Cerebellar cortex (tissue), 1 donor: ENCODE measurements at regions not wholly inside any gene's neighbourhood (a gene's known extent, or its start where the extent isn't known, plus 50 kb on each side); places are given as distances from the start of the nearest gene placed in this dataset.

Source experiments
- DNase-seq: peaks from one replicate; pipeline ENCODE4 v3.0.0-alpha.2; 2015; ENCODE audit warnings: low spot score

DNA sequence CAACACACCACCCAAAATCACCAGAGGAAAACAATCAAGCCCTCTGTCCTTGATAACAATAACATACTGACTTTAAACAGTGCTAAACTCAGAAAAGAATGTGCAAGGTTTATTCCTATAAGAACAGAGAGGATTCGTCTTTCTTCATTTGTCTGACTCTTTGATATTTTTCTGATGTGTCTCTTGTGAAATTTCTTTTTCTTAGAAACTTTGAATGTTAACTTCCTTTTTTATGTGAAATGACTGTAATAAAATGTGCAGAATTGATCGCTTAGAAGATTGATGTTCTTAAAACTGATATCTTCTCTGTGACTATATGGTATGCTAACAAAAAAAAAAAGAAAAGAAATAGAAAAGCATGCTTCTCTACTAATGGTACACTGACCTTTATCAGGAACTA is 947.4 kb upstream of the CITED2 start:
- no peak for DNase-seq

DNA sequence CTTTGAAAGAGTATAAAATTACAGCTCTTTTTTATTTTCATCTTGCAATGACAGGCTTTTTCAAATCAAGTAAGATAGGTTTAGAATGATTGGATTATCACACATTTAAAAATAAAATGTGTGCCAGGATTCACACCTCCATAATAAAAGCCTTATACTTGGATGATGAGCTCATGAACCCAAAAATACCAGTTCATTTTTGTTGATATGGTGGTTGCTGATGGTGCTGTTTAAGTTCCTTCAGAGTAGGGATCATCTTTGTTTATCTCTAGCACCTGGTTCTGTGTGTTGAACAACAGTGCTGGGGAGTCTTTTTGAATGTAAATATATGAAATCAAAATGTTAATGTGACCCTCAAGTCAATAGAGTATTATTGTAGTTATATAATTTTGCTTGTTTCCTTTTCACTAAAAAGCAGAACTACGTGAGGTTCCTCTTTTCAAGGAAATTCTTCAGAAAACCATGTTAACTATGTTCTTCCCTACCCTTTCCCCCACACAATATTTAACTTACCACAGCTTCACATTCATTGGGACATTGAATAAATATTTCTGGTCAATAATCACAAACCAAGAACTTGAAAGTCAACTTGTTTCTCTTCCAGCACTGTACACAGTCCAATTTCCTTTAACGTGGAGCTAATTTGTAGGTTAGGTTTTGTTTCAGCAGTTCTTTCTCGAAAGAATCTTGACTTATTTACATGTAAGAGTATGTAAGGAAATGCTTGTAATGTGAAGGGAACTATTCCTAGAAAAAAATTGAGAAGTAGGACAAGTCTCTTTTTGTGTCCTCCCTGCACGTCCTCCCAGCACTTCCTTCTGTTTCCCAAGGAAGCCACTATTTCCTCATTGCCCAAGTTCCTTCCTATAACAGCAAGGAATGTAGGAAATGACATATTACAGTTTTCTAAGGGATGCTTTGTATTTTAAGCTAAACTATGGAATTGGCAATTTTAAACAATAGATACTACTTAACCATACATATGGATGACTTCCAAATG is 945.9 kb upstream of the CITED2 start:
- DNase-seq: no peak

DNA sequence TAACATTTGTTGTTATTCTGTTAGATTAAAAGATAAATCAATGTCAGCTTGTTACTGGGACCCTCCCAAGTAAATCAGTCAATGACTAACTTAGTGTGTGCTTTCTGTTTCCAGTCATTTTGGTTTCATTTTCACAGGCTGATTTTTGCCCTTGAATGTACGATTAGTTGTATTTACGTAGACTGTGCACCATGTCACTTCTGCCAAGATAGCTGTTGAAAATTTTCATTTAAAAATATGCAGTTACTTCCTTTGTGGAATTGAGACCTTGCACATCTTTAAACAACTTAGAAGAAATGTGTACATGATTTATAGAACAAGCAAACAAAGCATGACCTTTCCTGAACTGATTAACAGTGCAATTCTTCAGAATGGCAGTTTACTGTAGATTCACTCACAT is 944.8 kb upstream of the CITED2 start:
- no peak for DNase-seq

DNA sequence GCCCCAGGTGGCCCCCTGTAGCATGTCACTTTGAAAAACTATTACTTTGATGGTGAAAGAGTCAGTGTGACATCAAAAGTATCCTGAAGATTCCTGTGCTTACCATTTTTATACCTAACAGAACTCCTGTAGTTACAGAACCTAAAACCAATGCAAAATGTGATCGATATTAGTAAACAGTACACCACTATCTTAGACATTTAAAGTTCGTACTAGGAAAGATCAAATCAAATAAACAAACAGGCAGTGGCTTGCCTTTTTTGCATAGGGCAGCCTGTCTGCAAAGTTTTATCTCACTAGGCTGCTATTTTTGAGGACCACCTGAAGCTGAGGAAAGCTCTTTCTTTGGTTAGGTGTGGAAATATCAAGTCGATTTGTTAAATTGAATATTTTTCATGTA is 944.0 kb upstream of the CITED2 start:
- no peak for DNase-seq

DNA sequence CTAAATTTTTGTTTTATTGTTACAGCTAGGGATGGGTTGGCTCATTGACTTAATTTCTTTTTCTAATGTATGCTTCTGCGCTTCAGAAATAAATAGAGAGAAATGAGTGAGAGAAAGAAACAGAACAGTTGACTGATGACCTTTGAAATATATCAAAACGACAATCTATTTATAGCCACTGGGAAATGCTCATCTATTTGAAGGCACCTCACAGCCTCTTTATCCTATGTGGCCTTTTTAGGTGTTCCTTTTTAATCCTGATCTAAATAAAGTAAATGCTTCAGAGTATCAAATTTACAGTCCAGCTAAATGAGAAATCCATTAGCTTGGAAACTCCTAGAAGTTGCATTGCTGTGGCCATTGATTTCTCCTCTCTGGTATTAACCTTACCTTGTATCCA is 943.5 kb upstream of the CITED2 start:
- no peak for DNase-seq

DNA sequence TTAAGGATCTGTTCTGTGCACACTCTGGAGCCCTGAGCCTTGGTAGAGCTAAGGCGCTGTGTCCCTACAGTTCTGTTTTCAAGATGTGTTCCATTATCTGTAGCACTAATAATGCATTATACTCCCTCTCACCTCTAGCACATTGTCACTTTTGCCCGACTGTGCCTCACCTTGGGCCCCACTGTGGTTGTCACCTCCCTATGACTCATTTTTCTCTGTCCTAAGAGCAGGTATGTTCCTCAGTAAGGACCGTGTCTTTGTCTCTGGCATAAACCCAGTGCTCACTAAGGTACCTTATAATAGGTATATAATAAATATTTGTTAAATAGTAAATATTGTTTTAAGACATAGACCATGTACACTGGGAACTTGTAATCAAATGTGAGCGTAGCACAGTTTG is 942.5 kb upstream of the CITED2 start:
- DNase-seq: no peak

DNA sequence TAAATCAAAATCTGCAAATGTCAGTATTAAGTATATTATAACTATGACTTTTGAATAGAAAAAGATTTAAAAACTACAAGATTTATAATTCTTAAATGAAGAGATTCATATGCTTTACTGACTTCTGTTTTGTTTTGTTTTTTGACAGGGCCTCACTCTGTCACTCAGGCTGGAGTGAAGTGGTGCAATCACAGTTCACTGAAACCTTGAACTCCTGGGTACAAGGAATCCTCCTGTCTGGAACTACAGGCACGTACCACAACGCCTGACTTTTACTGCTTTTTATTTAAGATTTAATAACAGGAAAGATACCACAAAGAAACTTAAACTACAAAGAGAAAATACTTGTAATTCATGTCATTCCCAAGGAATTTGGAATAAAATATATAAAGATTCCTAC is 940.2 kb upstream of the CITED2 start:
- no peak for DNase-seq

DNA sequence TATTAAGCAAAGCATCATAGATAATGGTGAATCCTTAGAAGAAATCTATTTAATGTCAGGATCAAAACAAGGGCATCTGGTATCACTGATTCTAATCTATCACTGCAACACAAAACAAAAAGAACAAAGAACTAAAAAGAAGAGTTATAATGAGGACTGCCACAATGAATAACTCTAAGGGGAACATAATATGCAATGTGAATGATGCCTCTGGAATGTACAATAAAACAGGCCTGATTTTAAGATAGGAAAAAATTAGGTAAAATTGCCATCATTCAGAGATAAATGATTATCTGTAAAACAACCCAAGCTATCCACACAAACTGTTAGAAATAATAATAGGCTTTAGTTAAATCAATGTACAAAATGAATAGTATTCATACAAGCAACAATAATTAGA is 936.7 kb upstream of the CITED2 start:
- no peak for DNase-seq

DNA sequence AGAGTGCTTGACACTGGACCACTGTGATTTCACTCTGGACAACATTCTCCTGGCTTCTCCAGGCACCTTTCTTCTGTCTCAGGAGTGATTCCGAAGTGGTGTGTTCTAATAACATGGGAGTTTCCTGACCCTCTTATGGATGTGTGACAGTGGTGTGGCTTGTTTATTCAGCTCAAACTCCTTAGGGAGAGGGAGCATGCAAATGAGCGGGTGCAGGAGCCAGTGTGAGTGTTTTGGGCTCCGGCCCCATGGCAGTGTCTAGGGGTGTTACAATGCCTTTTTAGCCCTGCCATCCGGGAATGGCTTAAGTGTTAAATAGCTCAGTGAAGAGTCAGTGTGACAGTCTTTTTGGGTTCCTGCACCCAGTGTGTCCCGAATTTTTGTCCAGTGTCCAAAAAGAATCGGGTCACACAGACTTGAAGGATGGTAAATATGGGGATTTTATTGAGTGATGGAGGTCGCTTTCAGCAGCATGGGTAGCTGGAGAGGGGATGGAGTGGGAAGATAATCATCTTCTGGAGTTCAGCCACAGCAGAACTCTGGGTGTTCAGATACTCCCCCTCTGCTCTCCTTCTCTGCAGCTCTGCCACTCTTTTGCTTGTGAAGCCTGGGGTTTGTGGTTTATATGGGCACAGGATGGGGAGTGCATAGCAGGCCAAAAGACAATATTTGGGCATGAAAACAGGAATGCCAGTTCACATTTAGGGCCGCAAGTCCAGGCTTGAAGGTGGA is 928.9 kb upstream of the CITED2 start:
- no peak for DNase-seq

DNA sequence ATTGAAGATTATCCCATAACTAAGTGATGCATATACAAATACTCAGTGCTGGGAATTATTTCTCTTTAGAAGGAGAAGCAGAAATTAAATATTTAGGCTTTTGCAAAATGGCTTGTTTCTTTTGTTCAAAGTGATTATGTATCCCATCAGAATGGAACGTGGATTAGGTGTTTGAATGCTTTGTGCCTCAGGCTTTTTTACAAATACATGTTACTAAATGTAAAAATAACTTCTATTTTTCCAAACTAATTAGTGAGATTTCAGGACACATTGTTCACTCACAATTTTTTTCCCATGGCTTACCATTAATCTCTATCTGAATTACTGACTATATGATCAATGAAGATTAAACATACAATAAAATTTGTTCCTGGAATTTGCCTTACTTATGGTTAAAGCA is 925.9 kb upstream of the CITED2 start:
- DNase-seq: no peak

DNA sequence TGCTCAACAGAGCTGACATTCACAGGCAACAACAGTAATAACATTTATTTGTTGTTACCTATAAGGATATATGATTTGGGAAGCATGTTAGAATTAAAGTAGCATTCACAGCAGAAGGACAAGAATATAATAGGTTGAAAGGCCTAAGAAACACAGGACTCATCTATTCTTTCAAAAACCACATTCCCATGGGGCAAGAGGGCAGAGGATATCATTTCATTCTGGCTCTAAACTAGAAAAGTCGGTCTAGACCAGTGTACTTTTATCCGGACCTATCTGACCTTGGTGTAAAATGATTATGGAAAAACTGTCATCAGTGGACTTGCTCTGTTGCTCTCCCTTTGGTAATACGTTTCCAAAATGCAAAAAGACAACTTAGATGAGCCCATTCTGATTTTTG is 914.7 kb upstream of the CITED2 start:
- DNase-seq: no peak

DNA sequence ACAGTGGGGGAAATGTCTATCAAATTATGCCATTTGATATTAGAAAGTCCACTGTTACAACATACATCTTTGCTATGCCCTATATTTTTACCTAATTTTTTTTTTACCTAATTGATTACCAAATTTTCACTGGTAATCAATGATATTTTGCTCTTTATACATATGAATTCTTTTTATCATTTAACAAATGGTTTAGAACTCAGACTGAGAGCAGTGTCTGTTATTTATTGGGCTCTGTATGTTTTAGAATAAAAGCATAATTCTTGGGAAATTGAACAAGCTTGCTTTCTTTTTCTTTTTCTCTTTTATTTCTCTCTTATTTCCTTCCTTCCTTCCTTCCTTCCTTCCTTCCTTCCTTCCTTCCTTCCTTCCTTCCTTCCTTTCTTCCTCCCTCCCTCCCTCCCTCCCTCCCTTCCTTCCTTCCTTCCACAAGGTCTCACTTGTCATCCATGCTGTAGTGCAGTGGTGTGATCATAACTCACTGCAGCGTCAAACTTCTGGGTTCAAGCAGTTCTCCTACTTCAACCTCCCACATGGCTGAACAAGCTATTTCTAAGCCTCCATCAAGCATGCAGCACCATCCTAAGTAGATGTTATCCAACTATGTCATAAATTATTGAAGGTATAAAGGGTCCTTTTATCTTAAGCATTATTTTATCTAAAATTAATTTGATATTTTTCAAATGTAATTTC is 911.7 kb upstream of the CITED2 start:
- DNase-seq: no peak

DNA sequence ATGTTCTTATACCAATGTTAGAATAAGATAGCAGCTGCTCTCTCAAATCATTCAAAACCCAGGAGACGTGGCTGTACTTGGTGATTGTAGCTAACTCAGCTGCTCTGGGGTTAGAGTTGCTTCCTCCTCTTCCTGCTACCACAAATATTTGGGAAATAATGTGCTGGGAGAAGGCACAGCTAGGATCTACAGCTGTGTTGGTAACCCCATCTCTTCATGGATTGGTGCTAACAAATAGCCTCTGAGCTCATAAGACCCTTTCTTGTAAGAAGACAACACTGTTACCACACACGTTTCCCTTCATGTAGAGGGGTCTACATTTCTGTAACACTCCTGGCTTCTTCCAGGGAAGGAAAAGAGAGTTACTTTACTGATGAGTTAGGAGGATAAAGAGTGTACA is 911.0 kb upstream of the CITED2 start:
- DNase-seq: no peak

DNA sequence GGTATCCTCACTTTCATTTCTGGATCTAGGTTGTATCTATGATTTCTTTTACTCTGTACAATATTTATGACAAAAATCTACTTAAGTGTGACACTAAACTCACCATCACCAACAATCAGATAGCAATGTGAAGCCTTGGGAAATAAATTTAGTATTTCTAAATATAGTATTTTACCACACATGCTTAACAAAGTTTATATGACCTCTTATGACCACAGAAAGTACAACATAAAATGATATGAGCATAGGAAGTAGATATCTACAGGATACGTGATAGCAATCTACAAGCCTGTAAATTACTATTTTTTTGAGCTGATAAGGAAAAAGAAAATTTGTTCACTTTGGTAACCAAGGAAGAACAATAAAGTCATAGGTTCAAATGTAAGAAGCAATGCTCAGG is 910.4 kb upstream of the CITED2 start:
- no peak for DNase-seq

DNA sequence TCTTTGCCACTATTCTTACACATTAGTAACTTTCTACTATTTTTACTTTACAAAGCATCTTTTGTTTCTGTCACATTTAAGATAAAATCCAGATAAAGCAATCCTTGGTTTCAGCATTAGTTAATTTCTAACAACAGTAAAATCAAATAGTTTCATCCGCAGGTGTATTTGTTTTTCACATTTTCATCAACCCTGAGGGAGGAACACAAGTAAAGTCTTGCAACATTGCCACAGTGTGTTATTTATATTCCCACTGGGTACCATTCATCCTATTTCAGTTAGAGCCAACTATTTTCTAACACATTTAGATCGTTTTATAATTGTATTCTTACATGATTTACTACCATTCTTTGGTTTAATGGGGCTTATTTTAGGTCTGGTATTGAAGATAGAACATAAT is 908.7 kb upstream of the CITED2 start:
- DNase-seq: no peak

DNA sequence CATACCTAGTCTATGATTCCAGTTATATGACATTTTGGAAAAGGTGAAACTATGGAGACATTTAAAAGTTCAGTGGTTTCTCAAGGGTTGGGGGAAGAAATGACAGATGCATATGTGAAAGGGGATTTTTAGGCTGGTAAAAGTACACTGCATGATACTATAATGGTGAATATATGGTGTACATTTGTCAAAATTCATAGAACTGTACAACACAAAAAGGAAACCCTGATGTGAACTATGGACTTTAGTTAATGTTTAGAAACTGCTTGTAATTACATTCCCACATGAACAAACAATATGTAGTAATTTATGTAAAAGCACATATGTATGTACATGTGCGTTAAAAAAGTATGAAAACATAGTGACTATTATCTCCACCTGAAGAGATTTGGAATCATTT is 907.3 kb upstream of the CITED2 start:
- no peak for DNase-seq

DNA sequence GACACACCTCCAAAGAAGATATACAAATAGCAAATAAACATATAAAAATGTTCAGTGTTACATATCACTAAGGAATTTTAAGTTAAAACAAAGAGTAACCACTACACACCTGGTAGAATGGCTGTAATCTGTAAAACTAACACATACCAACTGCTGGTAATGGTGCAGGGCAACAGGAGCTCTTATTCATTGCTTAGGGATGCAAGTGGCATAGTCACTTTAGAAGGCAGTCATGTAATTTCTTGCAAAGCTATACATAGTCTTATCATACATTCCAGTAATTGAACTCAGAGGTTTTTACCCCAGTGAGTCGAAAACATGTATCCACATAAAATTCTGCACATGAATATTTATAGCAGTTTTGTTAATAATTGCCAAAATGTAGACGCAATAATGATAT is 906.8 kb upstream of the CITED2 start:
- DNase-seq: no peak

DNA sequence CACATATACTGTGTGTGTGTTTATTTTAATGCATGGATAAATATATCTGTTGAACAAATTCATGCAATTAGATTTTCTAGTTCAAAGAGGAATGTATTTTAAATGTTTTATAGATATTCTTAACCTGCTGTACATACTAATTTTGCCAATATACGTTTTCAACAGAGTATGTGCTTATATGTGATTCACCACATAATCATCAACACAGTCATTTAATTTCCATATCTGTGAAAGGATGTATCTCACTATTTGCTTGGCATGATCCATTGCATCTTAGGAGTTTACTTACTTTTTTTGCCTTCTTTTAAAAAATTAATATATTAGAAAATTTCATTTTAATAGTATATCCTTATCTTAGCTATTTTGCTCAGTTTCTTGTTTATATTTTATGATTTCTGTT is 902.3 kb upstream of the CITED2 start:
- no peak for DNase-seq

DNA sequence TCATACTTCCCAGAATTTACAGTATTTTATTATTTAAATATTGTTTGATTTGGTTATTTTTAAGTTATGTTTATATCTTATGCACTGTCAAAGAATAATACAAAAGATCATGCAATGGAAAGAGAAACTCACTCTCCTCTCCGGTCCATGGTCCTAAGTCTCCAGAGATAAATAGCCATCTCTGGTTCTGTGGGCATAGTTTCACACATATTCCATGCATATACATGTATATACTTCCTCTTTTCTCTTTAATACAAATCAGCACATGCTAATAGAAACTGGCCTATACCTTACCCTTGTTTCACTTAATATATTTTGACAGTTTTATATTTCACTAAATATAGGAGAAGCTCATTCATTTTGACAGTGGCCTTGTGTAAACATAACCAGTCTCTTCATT is 901.7 kb upstream of the CITED2 start:
- no peak for DNase-seq

DNA sequence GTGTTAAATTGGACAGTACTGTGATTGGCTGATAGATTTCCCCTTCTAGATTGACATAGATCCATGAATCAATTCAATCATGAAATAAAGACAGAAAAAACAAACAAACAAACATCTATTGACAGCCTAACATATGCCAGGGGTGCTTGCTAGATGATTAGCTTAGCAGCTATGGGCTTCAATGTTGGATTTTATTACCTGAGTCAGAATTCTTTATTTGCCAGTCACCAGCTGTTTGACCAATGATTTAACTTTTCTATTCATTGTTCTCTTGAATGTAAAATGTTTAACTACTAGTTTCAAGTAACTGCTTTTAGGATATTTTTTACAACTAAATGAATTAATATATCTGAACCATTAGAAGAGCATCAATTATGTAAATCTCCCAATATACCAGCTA is 901.3 kb upstream of the CITED2 start:
- DNase-seq: no peak

DNA sequence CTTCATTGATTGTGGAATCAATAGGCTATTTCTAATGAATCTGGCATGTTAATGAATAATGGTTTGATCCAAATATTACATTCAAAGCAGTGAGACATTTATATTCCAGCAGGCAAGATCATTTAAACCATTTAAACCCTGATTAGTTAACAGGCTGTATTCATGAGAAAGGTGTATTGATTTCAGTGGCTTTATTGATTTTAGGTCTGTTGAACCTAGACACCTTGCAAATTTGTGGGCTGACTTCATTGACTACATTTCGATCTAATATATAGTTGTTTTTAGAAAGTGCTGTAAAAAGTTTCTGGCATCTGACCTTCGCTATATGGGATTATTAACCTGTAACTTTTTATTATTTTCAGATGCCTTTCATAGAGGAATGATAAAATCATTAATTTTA is 900.1 kb upstream of the CITED2 start:
- DNase-seq: no peak

DNA sequence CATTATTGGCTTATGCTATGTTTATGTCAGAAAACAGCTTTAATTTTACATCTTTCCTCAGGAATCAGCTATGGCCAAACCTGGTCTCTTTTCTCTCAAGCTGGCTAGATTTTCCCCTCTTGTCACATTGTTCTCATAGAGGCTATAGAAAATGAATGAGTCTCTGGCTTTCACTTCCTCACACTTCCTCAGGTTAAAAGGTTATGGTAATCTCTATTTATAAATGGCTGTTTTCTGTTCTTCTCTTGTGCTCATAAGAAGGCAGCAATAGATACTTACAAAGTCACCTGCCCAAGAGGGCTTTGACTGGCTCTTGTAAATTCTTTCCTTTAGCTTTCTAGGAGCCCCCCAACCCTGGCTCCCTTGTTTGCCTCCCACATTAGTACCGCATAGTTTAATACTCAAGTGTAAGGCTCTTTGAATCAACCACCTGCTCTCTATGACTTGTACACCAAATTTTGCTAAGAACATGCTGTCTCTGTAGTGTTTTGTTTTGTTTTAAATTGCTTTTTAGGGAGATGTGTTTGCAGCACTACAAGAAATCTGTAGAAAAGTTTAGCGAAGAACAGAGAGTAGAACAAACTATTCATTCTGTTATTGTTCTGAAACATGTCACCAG is 897.4 kb upstream of the CITED2 start:
- no peak for DNase-seq
